Spinal cord (tissue), 9 donors: ENCODE measurements at regions not wholly inside any gene's neighbourhood (a gene's known extent, or its start where the extent isn't known, plus 50 kb on each side); places are given as distances from the start of the nearest gene placed in this dataset.
"Not testable (repeated sequence)": the region's sequence is repeated elsewhere in the genome, so short reads cannot be mapped to it uniquely, and the experiment has no call there.

Experiments
- DNase-seq, 6 donors: peaks; one replicate each; pipeline versions ENCODE4 v3.0.0 to v3.0.0-alpha.2; 2013 to 2015; ENCODE audit warnings: low spot score in 6 of 6, low read depth in 4 of 6
- H3K27ac ChIP-seq: one replicate; pipeline ENCODE4 v1.5.1; 2013; ENCODE audit warnings: low read depth, low read length, control low read depth
- H3K27me3 ChIP-seq: one replicate; pipeline ENCODE4 v1.6.1; 2013; ENCODE audit warnings: low read length; ENCODE audit not compliant: control insufficient read depth, insufficient read depth
- H3K36me3 ChIP-seq: one replicate; pipeline ENCODE4 v1.6.1; 2013; ENCODE audit warnings: low read length; ENCODE audit not compliant: control insufficient read depth, insufficient read depth
- H3K4me1 ChIP-seq: one replicate; pipeline ENCODE4 v1.6.1; 2013; ENCODE audit warnings: low read length; ENCODE audit not compliant: control insufficient read depth, insufficient read depth
- H3K4me3 ChIP-seq: one replicate; pipeline ENCODE4 v1.5.1; 2013; ENCODE audit warnings: low read depth, low read length, control low read depth
- H3K9me3 ChIP-seq: one replicate; pipeline ENCODE4 v1.6.1; 2013; ENCODE audit warnings: low read length; ENCODE audit not compliant: control insufficient read depth, insufficient read depth
- WGBS: methylation state at CpG from one replicate; pipeline ENCODE4 v1.1.5; 2013; ENCODE audit warnings: missing lambda C conversion rate; ENCODE audit not compliant: insufficient coverage; 5-methylcytosine and 5-hydroxymethylcytosine counted together
- donor health status: healthy.

DNA sequence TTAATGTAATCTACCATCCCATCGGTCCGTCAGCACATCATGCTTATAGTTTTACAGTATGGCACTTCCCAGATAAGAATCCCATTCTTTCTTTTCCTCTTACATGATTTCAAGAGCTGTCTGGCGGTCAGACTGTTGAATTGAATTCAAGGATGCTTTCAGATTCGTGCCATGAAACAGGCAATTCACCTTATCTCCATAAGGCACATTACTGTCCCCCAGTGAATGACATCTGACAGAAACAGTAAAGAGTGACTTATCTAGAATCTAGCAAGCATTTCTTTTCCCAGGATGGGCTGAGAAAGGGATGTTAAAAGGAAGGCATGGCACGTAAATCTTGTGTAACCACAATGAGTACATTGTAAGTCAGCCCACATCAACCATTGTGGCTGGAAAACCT lies 61.1 kb upstream of the SEM1 start:
- no peak for DNase-seq
- H3K27me3 ChIP-seq = no peaks in the 10 kb centered on the region
- no peak overlapping the region for H3K4me3 ChIP-seq
- H3K27ac ChIP-seq = no peak overlapping the region
- H3K4me1 ChIP-seq = no peaks in the 10 kb centered on the region
- H3K36me3 ChIP-seq = no peaks in the 10 kb centered on the region
- H3K9me3 ChIP-seq = no peaks in the 10 kb centered on the region
- WGBS = 40% methylated on average over 1 of the region's 5 CpGs

DNA sequence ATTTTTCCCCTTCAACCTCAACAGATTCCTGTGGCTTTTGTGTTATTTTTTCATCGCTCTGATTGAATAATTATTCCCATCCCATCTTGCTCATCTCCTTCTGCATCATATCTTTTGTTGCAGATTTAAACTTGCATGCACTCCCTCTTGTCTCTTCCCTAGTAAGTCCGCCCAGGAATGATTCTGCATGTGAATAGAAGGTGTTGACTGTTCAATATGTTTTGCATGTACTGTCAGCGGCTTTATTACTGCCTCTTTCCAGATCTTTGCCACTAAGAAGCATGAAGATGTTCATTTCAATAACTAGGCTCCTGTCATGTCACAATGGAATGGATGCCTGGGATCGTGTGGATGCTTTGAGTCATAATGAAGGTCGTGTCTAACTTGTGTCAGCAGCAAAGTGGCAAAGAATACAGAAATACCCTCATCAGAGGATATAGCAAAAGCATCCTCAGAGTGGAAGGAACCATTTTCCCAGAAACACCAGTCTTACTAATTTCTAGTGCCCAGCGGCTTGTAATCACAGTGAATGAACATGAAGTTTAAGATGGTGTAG lies 62.6 kb upstream of the SEM1 start:
- no peaks in the 10 kb centered on the region for H3K9me3 ChIP-seq
- no peaks in the 10 kb centered on the region for H3K4me1 ChIP-seq
- no peak for DNase-seq
- WGBS = no CpG with 5 or more reads among the region's 6 CpGs
- H3K27me3 ChIP-seq = no peaks in the 10 kb centered on the region
- H3K36me3 ChIP-seq = no peaks in the 10 kb centered on the region
- H3K4me3 ChIP-seq = no peak overlapping the region
- H3K27ac ChIP-seq = no peak overlapping the region

GRCh38 chr7:96773483-96773882 lies 63.8 kb upstream of the SEM1 start:
- H3K27ac ChIP-seq = no peak overlapping the region
- no peaks in the 10 kb centered on the region for H3K4me1 ChIP-seq
- peak in 1 of 6 donors; percentile 16 for DNase-seq
- no peak overlapping the region for H3K4me3 ChIP-seq
- no peaks in the 10 kb centered on the region for H3K27me3 ChIP-seq
- no CpG with 5 or more reads among the region's 1 CpG for WGBS
- no peaks in the 10 kb centered on the region for H3K9me3 ChIP-seq
- H3K36me3 ChIP-seq = no peaks in the 10 kb centered on the region

DNA sequence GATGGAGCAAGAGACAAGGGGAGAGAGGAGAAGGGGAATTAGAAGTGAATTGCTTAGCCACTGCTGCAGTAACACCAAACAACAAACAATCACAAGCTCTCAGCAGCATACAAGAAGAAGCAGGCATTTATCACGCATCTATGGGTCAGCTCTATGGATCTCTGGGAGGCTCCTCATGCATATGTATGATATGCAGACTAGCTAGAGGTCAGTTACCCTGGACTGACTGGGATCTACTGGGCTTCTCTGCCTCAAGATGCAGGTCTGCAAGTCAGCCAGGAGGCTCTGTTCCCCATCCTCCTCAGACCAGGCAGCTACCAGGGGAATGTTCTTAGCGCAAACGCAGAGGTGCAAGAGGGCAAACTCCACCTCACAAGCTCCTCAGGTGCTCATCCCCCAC lies 64.7 kb upstream of the SEM1 start:
- H3K9me3 ChIP-seq = no peaks in the 10 kb centered on the region
- no peaks in the 10 kb centered on the region for H3K27me3 ChIP-seq
- no peak overlapping the region for H3K4me3 ChIP-seq
- H3K36me3 ChIP-seq = no peaks in the 10 kb centered on the region
- peak in 2 of 6 donors; percentile 4 to 6 for DNase-seq
- no peaks in the 10 kb centered on the region for H3K4me1 ChIP-seq
- H3K27ac ChIP-seq = no peak overlapping the region
- WGBS = no CpG with 5 or more reads among the region's 3 CpGs

GRCh38 chr7:96775046-96775445 lies 65.4 kb upstream of the SEM1 start:
- no peak for DNase-seq
- H3K9me3 ChIP-seq = no peaks in the 10 kb centered on the region
- H3K27me3 ChIP-seq = no peaks in the 10 kb centered on the region
- H3K36me3 ChIP-seq = no peaks in the 10 kb centered on the region
- no peak overlapping the region for H3K4me3 ChIP-seq
- whole genome bisulfite sequencing = 92% methylated on average over 2 of the region's 8 CpGs
- H3K27ac ChIP-seq = no peak overlapping the region
- H3K4me1 ChIP-seq = no peaks in the 10 kb centered on the region

DNA sequence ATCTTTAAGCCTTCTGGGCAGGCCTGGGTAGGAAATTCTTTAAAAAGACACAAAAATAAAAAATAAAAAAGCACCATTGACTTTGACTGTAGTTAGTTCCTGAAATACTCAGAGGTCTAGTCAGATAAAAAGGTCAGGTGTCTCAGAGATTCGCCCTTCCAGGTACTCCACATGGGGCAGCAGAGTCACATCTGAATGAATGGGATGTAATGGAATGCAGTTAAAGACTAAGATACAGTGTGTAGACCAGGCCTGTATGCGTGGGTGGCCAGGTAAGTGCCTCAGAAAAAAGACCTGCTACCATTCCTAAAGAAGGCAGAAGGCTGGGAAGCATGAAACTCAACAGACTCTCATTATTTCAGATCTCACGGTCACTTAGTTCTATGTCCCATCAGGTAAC lies 68.6 kb upstream of the SEM1 start:
- 89% methylated on average over 2 of the region's 3 CpGs for WGBS

GRCh38 chr7:96781919-96782318 lies 72.3 kb upstream of the SEM1 start:
- Histone ChIP-seq H3K27me3 (no peaks in the 10 kb centered on the region), H3K36me3 (no peaks in the 10 kb centered on the region), H3K4me1 (peaks cover 4% of the 10 kb centered on the region), H3K4me3 (no peak overlapping the region), H3K27ac (no peak overlapping the region), H3K9me3 (no peaks in the 10 kb centered on the region)
- no peak for DNase-seq

More for the DNA sequence above, 68.6 kb upstream of the SEM1 start:
- H3K27ac ChIP-seq = no peak overlapping the region
- no peak overlapping the region for H3K4me3 ChIP-seq
- no peaks in the 10 kb centered on the region for H3K9me3 ChIP-seq
- no peaks in the 10 kb centered on the region for H3K36me3 ChIP-seq
- H3K4me1 ChIP-seq = no peaks in the 10 kb centered on the region
- no peak for DNase-seq
- H3K27me3 ChIP-seq = no peaks in the 10 kb centered on the region

DNA sequence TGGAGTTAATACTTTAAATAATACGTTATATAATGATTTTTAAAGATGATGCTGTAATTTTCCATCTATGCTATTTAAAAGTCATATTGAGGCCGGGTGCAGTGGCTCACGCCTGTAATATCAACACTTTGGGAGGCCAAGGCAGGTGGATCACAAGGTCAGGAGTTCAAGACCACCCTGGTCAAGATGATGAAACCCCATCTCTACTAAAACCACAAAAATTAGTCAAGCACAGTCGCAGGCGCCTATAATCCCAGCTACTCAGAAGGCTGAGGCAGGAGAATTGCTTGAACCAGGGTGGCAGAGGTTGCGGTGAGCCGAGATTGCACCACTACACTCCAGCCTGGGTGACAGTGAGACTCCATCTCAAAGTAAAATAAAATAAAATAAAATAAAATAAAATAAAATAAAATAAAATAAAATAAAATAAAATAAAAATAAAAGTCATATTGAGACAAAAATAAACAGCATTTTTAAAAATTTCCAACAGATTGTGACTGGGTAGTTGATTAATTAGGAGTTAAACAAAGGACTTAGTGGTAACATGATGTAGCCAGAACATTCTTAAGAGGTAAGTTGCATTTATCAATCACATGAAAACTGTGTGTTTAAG lies 73.1 kb upstream of the SEM1 start:
- not testable (repeated sequence) for H3K4me3 ChIP-seq, H3K36me3 ChIP-seq

GRCh38 chr7:96784597-96784996 lies 75.0 kb upstream of the SEM1 start:
- H3K27me3 ChIP-seq = no peaks in the 10 kb centered on the region
- H3K36me3 ChIP-seq = no peaks in the 10 kb centered on the region
- peak in 1 of 6 donors; percentile 18 for DNase-seq
- no peaks in the 10 kb centered on the region for H3K9me3 ChIP-seq
- H3K4me1 ChIP-seq = peaks cover 4% of the 10 kb centered on the region
- H3K4me3 ChIP-seq = no peak overlapping the region
- H3K27ac ChIP-seq = no peak overlapping the region
- no CpG with 5 or more reads among the region's 1 CpG for WGBS

More for the DNA sequence above, 73.1 kb upstream of the SEM1 start:
- H3K27ac ChIP-seq, H3K4me1 ChIP-seq, H3K9me3 ChIP-seq, DNase-seq, H3K27me3 ChIP-seq: not testable (repeated sequence)
- WGBS = 100% methylated on average over 3 of the region's 7 CpGs

DNA sequence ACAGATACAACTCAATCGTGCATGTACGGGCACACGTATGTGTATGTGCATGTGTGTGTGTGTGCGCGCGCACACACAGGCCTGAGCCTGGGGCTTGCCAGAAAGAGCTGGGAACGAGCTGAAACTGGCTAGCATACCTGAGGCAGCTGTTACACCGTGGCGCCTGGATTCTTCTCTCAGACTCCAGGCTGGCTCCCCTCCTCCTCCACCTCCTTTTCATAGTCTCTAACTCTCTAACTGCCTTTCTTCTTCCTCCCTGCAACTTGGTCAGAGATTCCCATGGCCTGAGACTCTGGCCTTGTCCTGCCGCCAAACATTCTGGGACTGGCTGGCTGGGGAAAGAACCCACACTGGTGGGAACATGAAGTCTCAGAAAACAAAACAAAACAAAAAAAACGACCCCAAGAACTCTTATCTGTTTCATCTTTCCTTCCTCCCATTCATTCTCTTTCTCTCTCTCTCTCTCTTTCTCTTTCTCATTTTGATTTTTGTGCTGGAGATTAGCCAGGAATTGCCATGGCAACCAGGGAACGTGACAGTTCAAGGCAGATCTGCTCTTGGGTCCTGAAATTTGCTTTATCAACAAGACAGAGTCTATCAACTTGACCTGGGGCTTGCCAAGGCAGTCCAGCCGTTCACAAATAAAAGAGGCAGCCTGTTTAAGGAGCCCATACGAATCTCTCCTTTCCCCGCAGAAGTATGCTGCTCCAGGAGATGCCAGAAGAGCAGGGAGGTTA lies 76.8 kb upstream of the SEM1 start:
- no peak overlapping the region for H3K4me3 ChIP-seq
- 48% methylated on average over 11 of the region's 15 CpGs for WGBS
- H3K27me3 ChIP-seq = no peaks in the 10 kb centered on the region
- no peaks in the 10 kb centered on the region for H3K9me3 ChIP-seq
- no peak overlapping the region for H3K27ac ChIP-seq
- peaks cover 4% of the 10 kb centered on the region for H3K4me1 ChIP-seq
- DNase-seq = peak in 4 of 6 donors; percentile 4 to 72 (median 46)
- no peaks in the 10 kb centered on the region for H3K36me3 ChIP-seq
